ENCODE measurements at regions not wholly inside any gene's neighbourhood (a gene's known extent, or its start where the extent isn't known, plus 50 kb on each side); places are given as distances from the start of the nearest gene placed in this dataset.

DNA sequence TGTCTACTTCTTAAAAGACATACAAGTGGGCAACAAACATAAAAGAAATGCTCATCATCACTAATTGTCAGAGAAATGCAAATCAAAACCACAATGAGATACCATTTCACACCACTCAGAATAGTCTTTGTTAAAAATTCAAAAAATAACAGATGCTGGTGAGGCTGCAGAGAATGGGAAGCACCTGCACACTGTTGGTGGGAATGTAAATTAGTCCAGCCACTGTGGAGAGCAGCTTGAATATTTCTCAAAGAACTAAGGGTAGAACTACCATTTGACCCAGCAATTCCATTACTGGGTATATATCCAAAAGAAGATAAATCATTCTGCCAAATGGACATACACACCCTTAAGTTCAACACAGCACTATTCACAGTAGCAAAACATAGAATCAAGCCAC lies 61.8 kb upstream of the STEAP1 start:
- DNase-seq = no peak
- Histone ChIP-seq H3K9me1 (ENCODE audit: insufficient read depth, low read length) (no peaks in the 10 kb centered on the region), H4K8ac (ENCODE audit: low read depth in 2 of 2, low read length in 2 of 2) (no peak overlapping the region), H3K9ac (ENCODE audit: low read depth, low read length) (no peak overlapping the region), H3K27me3 (ENCODE audit: control insufficient read depth, insufficient read depth, low read length) (no peaks in the 10 kb centered on the region), H2BK15ac (ENCODE audit: low read depth, low read length) (no peak overlapping the region), H3K79me1 (ENCODE audit: low read depth in 1 of 2, low read length in 2 of 2) (no peaks in the 10 kb centered on the region), H2AK5ac (ENCODE audit: low read depth, low read length) (no peak overlapping the region), H3K9me3 (ENCODE audit: control insufficient read depth, insufficient read depth, low read length) (no peaks in the 10 kb centered on the region), H2BK5ac (ENCODE audit: low read depth, low read length, poor library complexity, severe bottlenecking) (no peak overlapping the region), H3K23ac (ENCODE audit: low read depth, low read length) (no peak overlapping the region), H3K56ac (ENCODE audit: extremely low read depth, insufficient read depth, low read length) (no peak overlapping the region), H4K5ac (ENCODE audit: low read depth, low read length) (no peak overlapping the region), H4K91ac (ENCODE audit: insufficient read depth, low read depth, low read length) (no peak overlapping the region), H3K18ac (ENCODE audit: low read depth, low read length) (no peak overlapping the region), H3K4me2 (ENCODE audit: low read depth, low read length) (no peak overlapping the region), H2BK20ac (ENCODE audit: low read depth, low read length) (no peak overlapping the region), H3K4ac (ENCODE audit: low read depth, low read length) (no peak overlapping the region), H3K4me3 (ENCODE audit: insufficient read depth, low read depth, low read length) (no peak overlapping the region), H4K20me1 (ENCODE audit: insufficient read depth, low read length) (no peaks in the 10 kb centered on the region), H3K36me3 (ENCODE audit: control insufficient read depth, insufficient read depth, low read length) (no peaks in the 10 kb centered on the region), H3K4me1 (ENCODE audit: control insufficient read depth, insufficient read depth, low read length) (no peaks in the 10 kb centered on the region), H2AK9ac (replicated peaks; ENCODE audit: low read depth, low read length, poor library complexity) (no peak overlapping the region), H3K14ac (replicated peaks; ENCODE audit: low read depth, low read length) (no peak overlapping the region), H2BK120ac (ENCODE audit: low read depth, low read length) (no peak overlapping the region), H2AFZ (replicated peaks; ENCODE audit: low read length, poor library complexity) (no peak overlapping the region), H3K27ac (ENCODE audit: insufficient read depth, low read length) (no peak overlapping the region)
- BruUV-seq (replicated peaks) = no TSS peak
- ChIA-PET POLR2A (ENCODE audit: unreplicated experiment) (no interaction called here), CTCF (no interaction called here)
- in situ Hi-C loops (cut with MboI; ENCODE audit: low sequenced_read_pairs) (loop anchor here (25.0 kb wide), 2 partner anchors 1305 to 1830 kb away; partner anchors contain the start of gene TEX47), dilution Hi-C loops (cut with HindIII; ENCODE audit: low sequenced_read_pairs, unreplicated experiment) (no loop called here), intact Hi-C loops (cut with micrococcal nuclease) (no loop called here)
- ATAC-seq (ENCODE audit: low read depth) = no peak
- TF ChIP-seq BHLHE40 (IDR thresholded peaks at IDR 0.05; ENCODE audit: low read depth, low read length) = no peak
- no peak for TF ChIP-seq RAD21 (IDR thresholded peaks at IDR 0.05; ENCODE audit: low read length)
- TF ChIP-seq CHD1 (IDR thresholded peaks at IDR 0.05; ENCODE audit: low read depth, low read length) = no peak
- TF ChIP-seq MAFK (IDR thresholded peaks at IDR 0.05; ENCODE audit: low read depth, low read length) = no peak
- TF ChIP-seq FOS (IDR thresholded peaks at IDR 0.05; ENCODE audit: low read depth, low read length) = no peak
- TF ChIP-seq MXI1 (IDR thresholded peaks at IDR 0.05; ENCODE audit: borderline replicate concordance, low read depth, low read length) = no peak
- no peak for TF ChIP-seq CEBPB (IDR thresholded peaks at IDR 0.05; ENCODE audit: low read depth, low read length)
- no peak for TF ChIP-seq RCOR1 (IDR thresholded peaks at IDR 0.05; ENCODE audit: insufficient replicate concordance, low read length)
- TF ChIP-seq, protein P1, sequence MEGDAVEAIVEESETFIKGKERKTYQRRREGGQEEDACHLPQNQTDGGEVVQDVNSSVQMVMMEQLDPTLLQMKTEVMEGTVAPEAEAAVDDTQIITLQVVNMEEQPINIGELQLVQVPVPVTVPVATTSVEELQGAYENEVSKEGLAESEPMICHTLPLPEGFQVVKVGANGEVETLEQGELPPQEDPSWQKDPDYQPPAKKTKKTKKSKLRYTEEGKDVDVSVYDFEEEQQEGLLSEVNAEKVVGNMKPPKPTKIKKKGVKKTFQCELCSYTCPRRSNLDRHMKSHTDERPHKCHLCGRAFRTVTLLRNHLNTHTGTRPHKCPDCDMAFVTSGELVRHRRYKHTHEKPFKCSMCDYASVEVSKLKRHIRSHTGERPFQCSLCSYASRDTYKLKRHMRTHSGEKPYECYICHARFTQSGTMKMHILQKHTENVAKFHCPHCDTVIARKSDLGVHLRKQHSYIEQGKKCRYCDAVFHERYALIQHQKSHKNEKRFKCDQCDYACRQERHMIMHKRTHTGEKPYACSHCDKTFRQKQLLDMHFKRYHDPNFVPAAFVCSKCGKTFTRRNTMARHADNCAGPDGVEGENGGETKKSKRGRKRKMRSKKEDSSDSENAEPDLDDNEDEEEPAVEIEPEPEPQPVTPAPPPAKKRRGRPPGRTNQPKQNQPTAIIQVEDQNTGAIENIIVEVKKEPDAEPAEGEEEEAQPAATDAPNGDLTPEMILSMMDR (conservative IDR thresholded peaks at IDR 0.05; ENCODE audit: low read depth, low read length) = no peak
- no peak for TF ChIP-seq MAZ (IDR thresholded peaks at IDR 0.05; ENCODE audit: borderline replicate concordance, low read depth, low read length)
- no peak for TF ChIP-seq POLR2A (IDR thresholded peaks at IDR 0.05; ENCODE audit: low read depth, low read length)
- TF ChIP-seq RFX5 (IDR thresholded peaks at IDR 0.05; ENCODE audit: low read depth, low read length) = no peak
- TF ChIP-seq SMC3 (IDR thresholded peaks at IDR 0.05; ENCODE audit: low read depth, low read length) = no peak
- no peak for TF ChIP-seq NFE2L2 (IDR thresholded peaks at IDR 0.05; ENCODE audit: low read depth, low read length)
- TF ChIP-seq, protein P2, sequence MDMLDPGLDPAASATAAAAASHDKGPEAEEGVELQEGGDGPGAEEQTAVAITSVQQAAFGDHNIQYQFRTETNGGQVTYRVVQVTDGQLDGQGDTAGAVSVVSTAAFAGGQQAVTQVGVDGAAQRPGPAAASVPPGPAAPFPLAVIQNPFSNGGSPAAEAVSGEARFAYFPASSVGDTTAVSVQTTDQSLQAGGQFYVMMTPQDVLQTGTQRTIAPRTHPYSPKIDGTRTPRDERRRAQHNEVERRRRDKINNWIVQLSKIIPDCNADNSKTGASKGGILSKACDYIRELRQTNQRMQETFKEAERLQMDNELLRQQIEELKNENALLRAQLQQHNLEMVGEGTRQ (IDR thresholded peaks at IDR 0.05; ENCODE audit: low read depth, low read length) = no peak
- TF ChIP-seq, protein P3, sequence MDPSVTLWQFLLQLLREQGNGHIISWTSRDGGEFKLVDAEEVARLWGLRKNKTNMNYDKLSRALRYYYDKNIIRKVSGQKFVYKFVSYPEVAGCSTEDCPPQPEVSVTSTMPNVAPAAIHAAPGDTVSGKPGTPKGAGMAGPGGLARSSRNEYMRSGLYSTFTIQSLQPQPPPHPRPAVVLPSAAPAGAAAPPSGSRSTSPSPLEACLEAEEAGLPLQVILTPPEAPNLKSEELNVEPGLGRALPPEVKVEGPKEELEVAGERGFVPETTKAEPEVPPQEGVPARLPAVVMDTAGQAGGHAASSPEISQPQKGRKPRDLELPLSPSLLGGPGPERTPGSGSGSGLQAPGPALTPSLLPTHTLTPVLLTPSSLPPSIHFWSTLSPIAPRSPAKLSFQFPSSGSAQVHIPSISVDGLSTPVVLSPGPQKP (IDR thresholded peaks at IDR 0.05; ENCODE audit: borderline replicate concordance, low read depth, low read length) = no peak

All from IMR-90 (cell line).